ENCODE measurements at regions not wholly inside any gene's neighbourhood (a gene's known extent, or its start where the extent isn't known, plus 50 kb on each side); places are given as distances from the start of the nearest gene placed in this dataset.

DNA sequence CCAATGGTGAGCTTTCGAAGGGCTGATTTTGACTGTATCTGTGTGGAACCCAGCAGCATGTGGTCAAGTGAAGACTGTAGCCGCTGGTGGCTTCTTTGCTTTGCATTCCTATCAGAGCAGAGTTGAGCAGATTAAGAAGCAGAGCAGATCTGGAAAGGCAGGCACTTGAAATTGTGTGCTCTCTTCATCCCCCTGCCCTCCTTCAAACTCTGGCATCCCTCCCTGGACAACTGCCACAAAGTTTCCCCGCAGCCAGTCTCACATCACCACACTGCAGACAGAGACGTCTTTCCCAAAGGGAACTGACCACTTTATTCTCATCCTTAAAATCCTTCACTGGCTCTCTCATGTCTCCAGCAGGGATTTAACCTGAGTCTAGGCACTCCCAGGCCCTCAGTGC is 237.1 kb upstream of the DYNLRB2 start (continued):
- TF ChIP-seq, protein P1, sequence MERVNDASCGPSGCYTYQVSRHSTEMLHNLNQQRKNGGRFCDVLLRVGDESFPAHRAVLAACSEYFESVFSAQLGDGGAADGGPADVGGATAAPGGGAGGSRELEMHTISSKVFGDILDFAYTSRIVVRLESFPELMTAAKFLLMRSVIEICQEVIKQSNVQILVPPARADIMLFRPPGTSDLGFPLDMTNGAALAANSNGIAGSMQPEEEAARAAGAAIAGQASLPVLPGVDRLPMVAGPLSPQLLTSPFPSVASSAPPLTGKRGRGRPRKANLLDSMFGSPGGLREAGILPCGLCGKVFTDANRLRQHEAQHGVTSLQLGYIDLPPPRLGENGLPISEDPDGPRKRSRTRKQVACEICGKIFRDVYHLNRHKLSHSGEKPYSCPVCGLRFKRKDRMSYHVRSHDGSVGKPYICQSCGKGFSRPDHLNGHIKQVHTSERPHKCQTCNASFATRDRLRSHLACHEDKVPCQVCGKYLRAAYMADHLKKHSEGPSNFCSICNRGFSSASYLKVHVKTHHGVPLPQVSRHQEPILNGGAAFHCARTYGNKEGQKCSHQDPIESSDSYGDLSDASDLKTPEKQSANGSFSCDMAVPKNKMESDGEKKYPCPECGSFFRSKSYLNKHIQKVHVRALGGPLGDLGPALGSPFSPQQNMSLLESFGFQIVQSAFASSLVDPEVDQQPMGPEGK (CRISPR knock-in tag; IDR thresholded peaks at IDR 0.05; ENCODE audit: borderline replicate concordance) = no peak
- no peak for TF ChIP-seq TCF4 (CRISPR knock-in tag; IDR thresholded peaks at IDR 0.05; ENCODE audit: borderline replicate concordance)

DNA sequence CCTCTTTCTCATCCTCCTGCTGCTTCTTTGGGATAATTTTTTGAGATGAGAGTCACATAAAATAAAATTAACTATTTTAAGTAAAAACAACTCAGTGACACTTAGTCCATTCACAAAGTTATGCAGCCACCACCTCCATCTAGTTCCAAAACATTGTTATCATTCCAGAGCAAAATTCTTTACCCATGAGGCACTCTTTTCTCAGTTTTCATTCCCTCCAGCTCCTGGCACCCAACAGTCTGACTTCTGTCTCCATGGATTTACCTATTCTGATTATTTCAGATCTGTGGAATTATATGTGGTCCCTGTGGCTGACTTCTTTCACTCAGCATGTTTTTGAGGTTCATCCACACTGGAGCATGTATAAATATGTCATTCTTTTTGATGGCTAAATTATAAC is 239.9 kb upstream of the DYNLRB2 start:
- no peak for ATAC-seq
- no peak for TF ChIP-seq ZNF8 (CRISPR knock-in tag; IDR thresholded peaks at IDR 0.05)
- TF ChIP-seq, protein P2, sequence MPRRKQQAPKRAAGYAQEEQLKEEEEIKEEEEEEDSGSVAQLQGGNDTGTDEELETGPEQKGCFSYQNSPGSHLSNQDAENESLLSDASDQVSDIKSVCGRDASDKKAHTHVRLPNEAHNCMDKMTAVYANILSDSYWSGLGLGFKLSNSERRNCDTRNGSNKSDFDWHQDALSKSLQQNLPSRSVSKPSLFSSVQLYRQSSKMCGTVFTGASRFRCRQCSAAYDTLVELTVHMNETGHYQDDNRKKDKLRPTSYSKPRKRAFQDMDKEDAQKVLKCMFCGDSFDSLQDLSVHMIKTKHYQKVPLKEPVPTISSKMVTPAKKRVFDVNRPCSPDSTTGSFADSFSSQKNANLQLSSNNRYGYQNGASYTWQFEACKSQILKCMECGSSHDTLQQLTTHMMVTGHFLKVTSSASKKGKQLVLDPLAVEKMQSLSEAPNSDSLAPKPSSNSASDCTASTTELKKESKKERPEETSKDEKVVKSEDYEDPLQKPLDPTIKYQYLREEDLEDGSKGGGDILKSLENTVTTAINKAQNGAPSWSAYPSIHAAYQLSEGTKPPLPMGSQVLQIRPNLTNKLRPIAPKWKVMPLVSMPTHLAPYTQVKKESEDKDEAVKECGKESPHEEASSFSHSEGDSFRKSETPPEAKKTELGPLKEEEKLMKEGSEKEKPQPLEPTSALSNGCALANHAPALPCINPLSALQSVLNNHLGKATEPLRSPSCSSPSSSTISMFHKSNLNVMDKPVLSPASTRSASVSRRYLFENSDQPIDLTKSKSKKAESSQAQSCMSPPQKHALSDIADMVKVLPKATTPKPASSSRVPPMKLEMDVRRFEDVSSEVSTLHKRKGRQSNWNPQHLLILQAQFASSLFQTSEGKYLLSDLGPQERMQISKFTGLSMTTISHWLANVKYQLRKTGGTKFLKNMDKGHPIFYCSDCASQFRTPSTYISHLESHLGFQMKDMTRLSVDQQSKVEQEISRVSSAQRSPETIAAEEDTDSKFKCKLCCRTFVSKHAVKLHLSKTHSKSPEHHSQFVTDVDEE (CRISPR knock-in tag; IDR thresholded peaks at IDR 0.05) = no peak
- no peak for TF ChIP-seq ARNTL (CRISPR knock-in tag; IDR thresholded peaks at IDR 0.05; ENCODE audit: borderline replicate concordance, low read depth)
- TF ChIP-seq ZFP3 (CRISPR knock-in tag; IDR thresholded peaks at IDR 0.05) = no peak

DNA sequence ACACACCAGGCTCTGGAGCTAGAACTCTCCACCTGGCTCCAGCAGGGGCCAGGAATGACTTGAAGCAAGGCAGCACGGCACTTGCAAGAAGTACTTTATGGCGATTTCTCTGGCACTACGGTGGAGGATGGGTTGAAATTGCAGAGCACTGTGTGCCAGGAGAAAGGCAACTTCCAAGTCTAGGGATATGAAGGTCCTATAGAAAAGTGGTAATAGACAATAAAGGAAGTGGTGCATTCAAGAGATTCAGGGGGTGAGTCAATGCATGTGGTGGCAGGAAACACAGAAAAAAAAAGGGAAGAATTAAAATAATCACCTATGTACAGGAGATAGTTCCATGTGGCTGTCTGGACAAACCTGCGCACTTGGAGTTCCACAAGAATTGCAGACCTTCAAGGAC is 240.3 kb upstream of the DYNLRB2 start:
- ATAC-seq = no peak

DNA sequence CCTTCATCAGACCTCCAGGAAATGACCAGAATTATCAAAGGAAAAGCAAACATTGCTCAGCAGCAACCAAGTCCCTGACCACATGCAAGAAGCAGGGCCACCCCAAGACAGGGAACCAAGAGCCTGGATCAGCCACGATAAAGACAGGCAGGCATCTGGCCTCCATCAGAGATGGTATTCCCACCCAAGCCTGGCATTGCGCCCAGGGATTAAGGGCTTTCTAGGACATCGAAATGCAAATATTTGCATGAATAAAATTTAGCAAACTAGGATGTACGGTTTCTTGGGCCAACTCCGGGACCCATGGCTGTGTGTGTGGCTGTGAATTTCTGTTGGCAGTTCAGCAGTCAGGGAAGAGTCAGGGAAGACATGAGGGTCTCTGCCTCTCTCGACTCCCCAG is 241.4 kb upstream of the DYNLRB2 start:
- no peak for ATAC-seq
- TF ChIP-seq OSR1 (CRISPR knock-in tag; IDR thresholded peaks at IDR 0.05) (no peak), SNAI2 (CRISPR knock-in tag; IDR thresholded peaks at IDR 0.05) (no peak), TOX (CRISPR knock-in tag; IDR thresholded peaks at IDR 0.05; ENCODE audit: borderline replicate concordance) (no peak), ESRRG (CRISPR knock-in tag; IDR thresholded peaks at IDR 0.05) (no peak), ZC3H10 (CRISPR knock-in tag; IDR thresholded peaks at IDR 0.05) (no peak)
- TF ChIP-seq, protein P1 (CRISPR knock-in tag; IDR thresholded peaks at IDR 0.05; ENCODE audit: borderline replicate concordance) = no peak
- TF ChIP-seq, protein P3, sequence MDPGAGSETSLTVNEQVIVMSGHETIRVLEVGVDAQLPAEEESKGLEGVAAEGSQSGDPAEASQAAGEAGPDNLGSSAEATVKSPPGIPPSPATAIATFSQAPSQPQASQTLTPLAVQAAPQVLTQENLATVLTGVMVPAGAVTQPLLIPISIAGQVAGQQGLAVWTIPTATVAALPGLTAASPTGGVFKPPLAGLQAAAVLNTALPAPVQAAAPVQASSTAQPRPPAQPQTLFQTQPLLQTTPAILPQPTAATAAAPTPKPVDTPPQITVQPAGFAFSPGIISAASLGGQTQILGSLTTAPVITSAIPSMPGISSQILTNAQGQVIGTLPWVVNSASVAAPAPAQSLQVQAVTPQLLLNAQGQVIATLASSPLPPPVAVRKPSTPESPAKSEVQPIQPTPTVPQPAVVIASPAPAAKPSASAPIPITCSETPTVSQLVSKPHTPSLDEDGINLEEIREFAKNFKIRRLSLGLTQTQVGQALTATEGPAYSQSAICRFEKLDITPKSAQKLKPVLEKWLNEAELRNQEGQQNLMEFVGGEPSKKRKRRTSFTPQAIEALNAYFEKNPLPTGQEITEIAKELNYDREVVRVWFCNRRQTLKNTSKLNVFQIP (CRISPR knock-in tag; IDR thresholded peaks at IDR 0.05; ENCODE audit: borderline replicate concordance, low read depth) = no peak
- TF ChIP-seq, protein P4, sequence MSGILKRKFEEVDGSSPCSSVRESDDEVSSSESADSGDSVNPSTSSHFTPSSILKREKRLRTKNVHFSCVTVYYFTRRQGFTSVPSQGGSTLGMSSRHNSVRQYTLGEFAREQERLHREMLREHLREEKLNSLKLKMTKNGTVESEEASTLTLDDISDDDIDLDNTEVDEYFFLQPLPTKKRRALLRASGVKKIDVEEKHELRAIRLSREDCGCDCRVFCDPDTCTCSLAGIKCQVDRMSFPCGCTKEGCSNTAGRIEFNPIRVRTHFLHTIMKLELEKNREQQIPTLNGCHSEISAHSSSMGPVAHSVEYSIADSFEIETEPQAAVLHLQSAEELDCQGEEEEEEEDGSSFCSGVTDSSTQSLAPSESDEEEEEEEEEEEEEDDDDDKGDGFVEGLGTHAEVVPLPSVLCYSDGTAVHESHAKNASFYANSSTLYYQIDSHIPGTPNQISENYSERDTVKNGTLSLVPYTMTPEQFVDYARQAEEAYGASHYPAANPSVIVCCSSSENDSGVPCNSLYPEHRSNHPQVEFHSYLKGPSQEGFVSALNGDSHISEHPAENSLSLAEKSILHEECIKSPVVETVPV (CRISPR knock-in tag; IDR thresholded peaks at IDR 0.05) = no peak

More for the DNA sequence above, 240.3 kb upstream of the DYNLRB2 start:
- TF ChIP-seq, protein P4 (CRISPR knock-in tag; IDR thresholded peaks at IDR 0.05) = no peak
- TF ChIP-seq GLIS3 (CRISPR knock-in tag; IDR thresholded peaks at IDR 0.05) = no peak
- no peak for TF ChIP-seq ZFP3 (CRISPR knock-in tag; IDR thresholded peaks at IDR 0.05)
- TF ChIP-seq OSR1 (CRISPR knock-in tag; IDR thresholded peaks at IDR 0.05) = no peak
- no peak for TF ChIP-seq ZFP30 (CRISPR knock-in tag; IDR thresholded peaks at IDR 0.05)
- TF ChIP-seq ZC3H10 (CRISPR knock-in tag; IDR thresholded peaks at IDR 0.05) = no peak
- TF ChIP-seq SNAI2 (CRISPR knock-in tag; IDR thresholded peaks at IDR 0.05) = no peak
- TF ChIP-seq ZNF8 (CRISPR knock-in tag; IDR thresholded peaks at IDR 0.05) = no peak
- TF ChIP-seq BACH2 (CRISPR knock-in tag; IDR thresholded peaks at IDR 0.05; ENCODE audit: borderline replicate concordance) = no peak
- no peak for TF ChIP-seq RARB (CRISPR knock-in tag; IDR thresholded peaks at IDR 0.05)
- TF ChIP-seq, protein P5, sequence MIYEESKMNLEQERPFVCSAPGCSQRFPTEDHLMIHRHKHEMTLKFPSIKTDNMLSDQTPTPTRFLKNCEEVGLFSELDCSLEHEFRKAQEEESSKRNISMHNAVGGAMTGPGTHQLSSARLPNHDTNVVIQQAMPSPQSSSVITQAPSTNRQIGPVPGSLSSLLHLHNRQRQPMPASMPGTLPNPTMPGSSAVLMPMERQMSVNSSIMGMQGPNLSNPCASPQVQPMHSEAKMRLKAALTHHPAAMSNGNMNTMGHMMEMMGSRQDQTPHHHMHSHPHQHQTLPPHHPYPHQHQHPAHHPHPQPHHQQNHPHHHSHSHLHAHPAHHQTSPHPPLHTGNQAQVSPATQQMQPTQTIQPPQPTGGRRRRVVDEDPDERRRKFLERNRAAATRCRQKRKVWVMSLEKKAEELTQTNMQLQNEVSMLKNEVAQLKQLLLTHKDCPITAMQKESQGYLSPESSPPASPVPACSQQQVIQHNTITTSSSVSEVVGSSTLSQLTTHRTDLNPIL (CRISPR knock-in tag; IDR thresholded peaks at IDR 0.05; ENCODE audit: low read depth) = no peak
- TF ChIP-seq ARNTL (CRISPR knock-in tag; IDR thresholded peaks at IDR 0.05; ENCODE audit: borderline replicate concordance, low read depth) = no peak
- TF ChIP-seq, protein P1 (CRISPR knock-in tag; IDR thresholded peaks at IDR 0.05; ENCODE audit: borderline replicate concordance) = no peak
- no peak for TF ChIP-seq ESRRG (CRISPR knock-in tag; IDR thresholded peaks at IDR 0.05)
- TF ChIP-seq ZNF70 (CRISPR knock-in tag; IDR thresholded peaks at IDR 0.05) = no peak
